GM23338 (cell line): ENCODE measurements at regions not wholly inside any gene's neighbourhood (a gene's known extent, or its start where the extent isn't known, plus 50 kb on each side); places are given as distances from the start of the nearest gene placed in this dataset.

Source experiments
- ATAC-seq: fragments of 200-7000 bp; cut with Tn5 transposase; 3 replicates; pipeline ENCODE4 v1.9.1; 2020
- DNase-seq: peaks from one replicate; pipeline ENCODE4 v3.0.0-alpha.2; 2015; ENCODE audit warnings: low spot score
- H2AFZ ChIP-seq: fragments of 200-600 bp; sonication (generic); 2 replicates; pipeline ENCODE4 v1.8.0; 2016; ENCODE audit warnings: antibody characterized with exemption, mild to moderate bottlenecking, moderate library complexity
- H3F3A ChIP-seq: fragments of 200-600 bp; sonication (generic); replicated peaks from 2 replicates; pipeline ENCODE4 v1.8.0; 2017; ENCODE audit warnings: antibody characterized with exemption, mixed run types, low read depth
- H3K27ac ChIP-seq: fragments of 200-600 bp; sonication (generic); 2 replicates; pipeline ENCODE4 v1.6.1; 2016; ENCODE audit warnings: low read depth
- H3K27me3 ChIP-seq: fragments of 200-600 bp; sonication (generic); 2 replicates; pipeline ENCODE4 v1.8.0; 2016; ENCODE audit warnings: mild to moderate bottlenecking, mixed run types, moderate library complexity; ENCODE audit not compliant: insufficient read depth
- H3K36me3 ChIP-seq: fragments of 200-600 bp; sonication (generic); 2 replicates; pipeline ENCODE4 v1.8.0; 2016; ENCODE audit warnings: mild to moderate bottlenecking; ENCODE audit not compliant: insufficient read depth
- H3K4me1 ChIP-seq: fragments of 200-600 bp; sonication (generic); 2 replicates; pipeline ENCODE4 v1.8.0; 2016; ENCODE audit warnings: mild to moderate bottlenecking, moderate library complexity; ENCODE audit not compliant: insufficient read depth
- H3K4me2 ChIP-seq: fragments of 200-600 bp; sonication (generic); 2 replicates; pipeline ENCODE4 v1.7.1; 2017; ENCODE audit warnings: mixed run types
- H3K4me3 ChIP-seq: fragments of 200-600 bp; sonication (generic); 2 replicates; pipeline ENCODE4 v1.6.1; 2016; ENCODE audit warnings: mixed run types
- H3K79me2 ChIP-seq: fragments of 200-600 bp; sonication (generic); replicated peaks from 2 replicates; pipeline ENCODE4 v1.8.0; 2017; ENCODE audit warnings: mild to moderate bottlenecking; ENCODE audit not compliant: insufficient read depth
- H3K9me2 ChIP-seq: fragments of 200-600 bp; sonication (generic); 2 replicates; pipeline ENCODE4 v1.8.0; 2017; ENCODE audit not compliant: insufficient read depth
- H4K20me1 ChIP-seq: fragments of 200-600 bp; sonication (generic); replicated peaks from 2 replicates; pipeline ENCODE4 v1.8.0; 2017; ENCODE audit warnings: mild to moderate bottlenecking; ENCODE audit not compliant: insufficient read depth
- H3K27ac Mint-ChIP-seq: 2 replicates; pipeline ENCODE4 v1.8.0; 2020; ENCODE audit warnings: inconsistent platforms, mild to moderate bottlenecking, moderate library complexity, mixed read lengths
- H3K27me3 Mint-ChIP-seq: 3 replicates; pipeline ENCODE4 v1.8.0; 2022; ENCODE audit warnings: low read depth, mild to moderate bottlenecking, moderate library complexity, mixed read lengths, inconsistent platforms; ENCODE audit not compliant: insufficient read depth, poor library complexity
- H3K36me3 Mint-ChIP-seq: 3 replicates; pipeline ENCODE4 v1.8.0; 2021; ENCODE audit warnings: low read depth, mild to moderate bottlenecking, inconsistent platforms, moderate library complexity, mixed read lengths
- H3K4me1 Mint-ChIP-seq: 3 replicates; pipeline ENCODE4 v1.8.0; 2020; ENCODE audit warnings: mild to moderate bottlenecking, inconsistent platforms, mixed read lengths
- H3K4me3 Mint-ChIP-seq: 3 replicates; pipeline ENCODE4 v1.8.0; 2021; ENCODE audit warnings: moderate library complexity, mild to moderate bottlenecking, inconsistent platforms, mixed read lengths
- H3K9me3 Mint-ChIP-seq: 3 replicates; pipeline ENCODE4 v1.8.0; 2020; ENCODE audit warnings: moderate library complexity, mild to moderate bottlenecking, inconsistent platforms, mixed read lengths
- CREB1 ChIP-seq: fragments of 250-450 bp; sonication (Bioruptor Pico); IDR thresholded peaks from 2 replicates; pipeline ENCODE4 v1.5.0; 2020; ENCODE audit warnings: low read depth, mild to moderate bottlenecking, moderate library complexity
- CTCF ChIP-seq, 2 experiments: fragments of 200-600 bp in 1 of 2; sonication (generic) in 1 of 2; conservative IDR thresholded peaks; 2 replicates each; pipeline versions ENCODE4 v1.5.1 to v1.6.1; 2016 to 2017; ENCODE audit warnings: antibody characterized with exemption in 2 of 2, low read depth in 2 of 2, mild to moderate bottlenecking in 2 of 2, moderate library complexity in 1 of 2
- ETS1 ChIP-seq: IDR thresholded peaks from 2 replicates; pipeline ENCODE4 v1.6.1; 2016; ENCODE audit warnings: antibody characterized with exemption
- EZH2 ChIP-seq: fragments of 200-600 bp; sonication (generic); IDR thresholded peaks from one replicate; pipeline ENCODE4 v1.8.0; 2017; ENCODE audit warnings: antibody characterized with exemption, mild to moderate bottlenecking, low read depth; ENCODE audit not compliant: unreplicated experiment
- EZH2phosphoT487 ChIP-seq: fragments of 200-600 bp; sonication (generic); IDR thresholded peaks from one replicate; pipeline ENCODE4 v1.8.1; 2018; ENCODE audit warnings: antibody characterized with exemption; ENCODE audit not compliant: unreplicated experiment
- JUNB ChIP-seq: IDR thresholded peaks from one replicate; pipeline ENCODE4 v1.6.1; 2016; ENCODE audit warnings: antibody characterized with exemption; ENCODE audit not compliant: unreplicated experiment
- NANOG ChIP-seq: IDR thresholded peaks from 2 replicates; pipeline ENCODE4 v1.6.1; 2016; ENCODE audit warnings: antibody characterized with exemption, borderline replicate concordance
- POLR2AphosphoS5 ChIP-seq: IDR thresholded peaks from 2 replicates; pipeline ENCODE4 v1.6.1; 2016; ENCODE audit warnings: antibody characterized with exemption, low read depth
- REST ChIP-seq: IDR thresholded peaks from one replicate; pipeline ENCODE4 v1.6.1; 2018; ENCODE audit warnings: antibody characterized with exemption; ENCODE audit not compliant: unreplicated experiment
- STAT1 ChIP-seq: IDR thresholded peaks from one replicate; pipeline ENCODE4 v1.6.1; 2016; ENCODE audit warnings: antibody characterized with exemption; ENCODE audit not compliant: unreplicated experiment
- ZNF114 ChIP-seq: fragments of 250-450 bp; sonication (Bioruptor Pico); IDR thresholded peaks from 2 replicates; pipeline ENCODE4 v1.5.0; 2020; ENCODE audit warnings: mild to moderate bottlenecking, moderate library complexity
- ZNF331 ChIP-seq: fragments of 250-450 bp; sonication (Bioruptor Pico); IDR thresholded peaks from 2 replicates; pipeline ENCODE4 v1.5.0; 2020; ENCODE audit warnings: low read depth, mild to moderate bottlenecking, moderate library complexity
- ZNF462 ChIP-seq: fragments of 250-450 bp; sonication (Bioruptor Pico); IDR thresholded peaks from 2 replicates; pipeline ENCODE4 v1.5.0; 2020; ENCODE audit warnings: mild to moderate bottlenecking, moderate library complexity

GRCh38 chr12:42735861-42736361, 146.4 kb upstream of the PRICKLE1 start:
- ATAC-seq (peak; percentile 48; the same call in 2 of the 3 replicates), DNase-seq (no peak)
- Histone ChIP-seq H3K36me3 (no peaks in the 10 kb centered on the region), H3K4me3 (no peak overlapping the region), H2AFZ (peak overlapping the region; percentile 89), H4K20me1 (no peaks in the 10 kb centered on the region), H3K27ac (no peak overlapping the region), H3K79me2 (no peaks in the 10 kb centered on the region), H3K27me3 (no peaks in the 10 kb centered on the region), H3K4me2 (no peak overlapping the region), H3F3A (no peaks in the 10 kb centered on the region), H3K9me2 (peaks cover 9% of the 10 kb centered on the region; the same call in 1 of the 2 replicates), H3K4me1 (peaks cover 13% of the 10 kb centered on the region)
- Mint-ChIP-seq H3K27ac (no peak overlapping the region), H3K36me3 (no peaks in the 10 kb centered on the region), H3K4me1 (peaks cover 12% of the 10 kb centered on the region), H3K9me3 (no peaks in the 10 kb centered on the region), H3K27me3 (peaks cover 4% of the 10 kb centered on the region), H3K4me3 (no peak overlapping the region)
- TF ChIP-seq POLR2AphosphoS5 (no peak), JUNB (no peak), STAT1 (no peak), EZH2 (no peak), ZNF331 (CRISPR knock-in tag) (no peak), ETS1 (no peak), ZNF114 (CRISPR knock-in tag) (no peak), EZH2phosphoT487 (no peak), NANOG (no peak), CTCF (conservative IDR thresholded peaks at IDR 0.05; ENCODE audit: low read depth in 2 of 2) (no peak), CREB1 (CRISPR knock-in tag) (no peak), ZNF462 (no peak), REST (no peak)
